SK-N-SH treated with all-trans-retinoic acid at 6 μM for 48 hours (cell line): ENCODE measurements at regions not wholly inside any gene's neighbourhood (a gene's known extent, or its start where the extent isn't known, plus 50 kb on each side); places are given as distances from the start of the nearest gene placed in this dataset.

Experiments used
- ATAC-seq: fragments of 200-7000 bp; cut with Tn5 transposase; 3 replicates; pipeline ENCODE4 v1.9.1; 2020; ENCODE audit warnings: mild to moderate bottlenecking, moderate library complexity
- ARNTL ChIP-seq: fragments of 450-650 bp; formaldehyde crosslinking; IDR thresholded peaks from 2 replicates; pipeline ENCODE4 v1.5.0; 2020; ENCODE audit warnings: low read depth, mild to moderate bottlenecking, moderate library complexity, borderline replicate concordance
- BACH2 ChIP-seq: fragments of 250-450 bp; sonication (Bioruptor Pico); IDR thresholded peaks from 2 replicates; pipeline ENCODE4 v1.9.0; 2021; ENCODE audit warnings: mild to moderate bottlenecking, borderline replicate concordance
- CSDC2 ChIP-seq: fragments of 250-450 bp; sonication (Bioruptor Pico); IDR thresholded peaks from 2 replicates; pipeline ENCODE4 v1.5.0; 2020; ENCODE audit warnings: mild to moderate bottlenecking, moderate library complexity
- GLIS3 ChIP-seq: fragments of 250-450 bp; sonication (Bioruptor Pico); IDR thresholded peaks from 2 replicates; pipeline ENCODE4 v1.5.0; 2020; ENCODE audit warnings: mild to moderate bottlenecking, moderate library complexity
- ISL1 ChIP-seq: fragments of 250-450 bp; sonication (Bioruptor Pico); IDR thresholded peaks from 2 replicates; pipeline ENCODE4 v2.1.2; 2022; ENCODE audit warnings: mild to moderate bottlenecking, moderate library complexity
- OSR1 ChIP-seq: fragments of 250-450 bp; sonication (Bioruptor Pico); IDR thresholded peaks from 2 replicates; pipeline ENCODE4 v1.8.0; 2022; ENCODE audit warnings: moderate library complexity, mild to moderate bottlenecking, inconsistent platforms
- POU6F1 ChIP-seq: fragments of 250-450 bp; sonication (Bioruptor Pico); IDR thresholded peaks from 2 replicates; pipeline ENCODE4 v1.8.0; 2021; ENCODE audit warnings: low read depth, mild to moderate bottlenecking, moderate library complexity, borderline replicate concordance
- PPARA ChIP-seq: fragments of 250-450 bp; sonication (Bioruptor Pico); IDR thresholded peaks from 2 replicates; pipeline ENCODE4 v1.5.0; 2020; ENCODE audit warnings: mild to moderate bottlenecking, borderline replicate concordance
- RARB ChIP-seq: fragments of 250-450 bp; sonication (Bioruptor Pico); IDR thresholded peaks from 2 replicates; pipeline ENCODE4 v1.8.0; 2021; ENCODE audit warnings: mild to moderate bottlenecking, moderate library complexity
- SNAI2 ChIP-seq: fragments of 250-450 bp; sonication (Bioruptor Pico); IDR thresholded peaks from 2 replicates; pipeline ENCODE4 v1.5.0; 2020; ENCODE audit warnings: mild to moderate bottlenecking, moderate library complexity
- TCF4 ChIP-seq: fragments of 250-450 bp; sonication (Bioruptor Pico); IDR thresholded peaks from 2 replicates; pipeline ENCODE4 v1.8.0; 2021; ENCODE audit warnings: mild to moderate bottlenecking, moderate library complexity, borderline replicate concordance
- TOX ChIP-seq: fragments of 250-450 bp; sonication (Bioruptor Pico); IDR thresholded peaks from 2 replicates; pipeline ENCODE4 v1.8.0; 2021; ENCODE audit warnings: mild to moderate bottlenecking, moderate library complexity, borderline replicate concordance
- TSHZ2 ChIP-seq: fragments of 250-450 bp; sonication (Bioruptor Pico); IDR thresholded peaks from 2 replicates; pipeline ENCODE4 v1.5.0; 2020; ENCODE audit warnings: mild to moderate bottlenecking, moderate library complexity
- ZC3H10 ChIP-seq: fragments of 250-450 bp; sonication (Bioruptor Pico); IDR thresholded peaks from 2 replicates; pipeline ENCODE4 v1.5.1; 2021; ENCODE audit warnings: mild to moderate bottlenecking, moderate library complexity
- ZFP30 ChIP-seq: fragments of 450-650 bp; formaldehyde crosslinking; IDR thresholded peaks from 2 replicates; pipeline ENCODE4 v1.5.0; 2022; ENCODE audit warnings: mild to moderate bottlenecking, moderate library complexity
- ZNF565 ChIP-seq: fragments of 450-650 bp; formaldehyde crosslinking; conservative IDR thresholded peaks from 2 replicates; pipeline ENCODE4 v1.5.0; 2020; ENCODE audit warnings: low read depth, mild to moderate bottlenecking, moderate library complexity
- ZNF70 ChIP-seq: fragments of 450-650 bp; formaldehyde crosslinking; IDR thresholded peaks from 2 replicates; pipeline ENCODE4 v1.5.0; 2020; ENCODE audit warnings: mild to moderate bottlenecking, moderate library complexity
- ZNF8 ChIP-seq: fragments of 450-650 bp; formaldehyde crosslinking; IDR thresholded peaks from 2 replicates; pipeline ENCODE4 v1.5.0; 2020; ENCODE audit warnings: mild to moderate bottlenecking, moderate library complexity
- TF ChIP-seq, protein P1 (sequence below): fragments of 250-450 bp; sonication (Bioruptor Pico); IDR thresholded peaks from 2 replicates; pipeline ENCODE4 v1.5.1; 2021; ENCODE audit warnings: mild to moderate bottlenecking, moderate library complexity
- TF ChIP-seq, protein P2 (sequence below): fragments of 250-450 bp; sonication (Bioruptor Pico); IDR thresholded peaks from 2 replicates; pipeline ENCODE4 v1.5.1; 2020; ENCODE audit warnings: low read depth, mild to moderate bottlenecking, moderate library complexity

DNA sequence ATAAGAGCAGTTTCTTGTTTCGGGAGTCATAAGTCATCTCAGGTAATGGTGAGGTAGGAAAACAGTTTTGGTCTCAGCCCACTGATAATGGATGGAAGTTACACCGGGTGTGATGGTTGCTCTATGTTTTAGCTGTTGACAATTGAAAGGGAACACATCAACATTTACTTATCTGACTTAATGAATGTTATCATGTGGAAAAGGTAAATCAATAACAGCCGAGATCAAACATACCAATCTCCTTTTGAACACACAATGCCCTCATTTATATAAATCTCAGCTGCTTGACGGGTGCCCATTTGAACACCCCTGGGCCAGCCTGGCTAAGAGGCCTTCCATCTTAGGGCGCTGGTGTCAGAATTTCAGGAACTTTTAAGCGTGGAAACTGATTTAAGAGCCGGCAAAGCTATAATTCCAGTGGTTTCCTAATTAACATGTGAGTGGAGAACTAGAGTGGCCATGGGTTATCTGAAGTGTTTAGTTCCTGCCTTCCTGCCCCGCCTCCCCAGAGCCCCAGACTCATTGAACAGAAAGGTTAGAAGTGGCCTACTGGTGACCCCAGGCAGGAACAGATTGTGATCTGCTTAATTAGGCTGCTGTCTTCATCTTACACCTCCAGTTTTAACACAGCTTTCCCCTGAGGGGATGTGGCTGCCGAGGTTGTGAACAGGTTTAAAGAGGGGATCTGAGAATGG is 572.7 kb downstream of the FGF9 start:
- ATAC-seq: no peak
- TF ChIP-seq TCF4 (CRISPR knock-in tag): no peak
- no peak for TF ChIP-seq ZNF565 (CRISPR knock-in tag)
- TF ChIP-seq GLIS3 (CRISPR knock-in tag): no peak
- no peak for TF ChIP-seq BACH2
- no peak for TF ChIP-seq ARNTL (CRISPR knock-in tag)
- TF ChIP-seq, protein P1, sequence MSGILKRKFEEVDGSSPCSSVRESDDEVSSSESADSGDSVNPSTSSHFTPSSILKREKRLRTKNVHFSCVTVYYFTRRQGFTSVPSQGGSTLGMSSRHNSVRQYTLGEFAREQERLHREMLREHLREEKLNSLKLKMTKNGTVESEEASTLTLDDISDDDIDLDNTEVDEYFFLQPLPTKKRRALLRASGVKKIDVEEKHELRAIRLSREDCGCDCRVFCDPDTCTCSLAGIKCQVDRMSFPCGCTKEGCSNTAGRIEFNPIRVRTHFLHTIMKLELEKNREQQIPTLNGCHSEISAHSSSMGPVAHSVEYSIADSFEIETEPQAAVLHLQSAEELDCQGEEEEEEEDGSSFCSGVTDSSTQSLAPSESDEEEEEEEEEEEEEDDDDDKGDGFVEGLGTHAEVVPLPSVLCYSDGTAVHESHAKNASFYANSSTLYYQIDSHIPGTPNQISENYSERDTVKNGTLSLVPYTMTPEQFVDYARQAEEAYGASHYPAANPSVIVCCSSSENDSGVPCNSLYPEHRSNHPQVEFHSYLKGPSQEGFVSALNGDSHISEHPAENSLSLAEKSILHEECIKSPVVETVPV: no peak
- TF ChIP-seq TSHZ2: no peak
- no peak for TF ChIP-seq RARB
- TF ChIP-seq CSDC2: no peak
- TF ChIP-seq SNAI2: no peak
- no peak for TF ChIP-seq ZC3H10 (CRISPR knock-in tag)
- no peak for TF ChIP-seq POU6F1
- TF ChIP-seq PPARA (CRISPR knock-in tag): no peak
- TF ChIP-seq ZNF8 (CRISPR knock-in tag): no peak
- no peak for TF ChIP-seq OSR1 (CRISPR knock-in tag)
- no peak for TF ChIP-seq ZFP30 (CRISPR knock-in tag)
- TF ChIP-seq ISL1: no peak
- TF ChIP-seq, all 23 proteins: peak for 0

DNA sequence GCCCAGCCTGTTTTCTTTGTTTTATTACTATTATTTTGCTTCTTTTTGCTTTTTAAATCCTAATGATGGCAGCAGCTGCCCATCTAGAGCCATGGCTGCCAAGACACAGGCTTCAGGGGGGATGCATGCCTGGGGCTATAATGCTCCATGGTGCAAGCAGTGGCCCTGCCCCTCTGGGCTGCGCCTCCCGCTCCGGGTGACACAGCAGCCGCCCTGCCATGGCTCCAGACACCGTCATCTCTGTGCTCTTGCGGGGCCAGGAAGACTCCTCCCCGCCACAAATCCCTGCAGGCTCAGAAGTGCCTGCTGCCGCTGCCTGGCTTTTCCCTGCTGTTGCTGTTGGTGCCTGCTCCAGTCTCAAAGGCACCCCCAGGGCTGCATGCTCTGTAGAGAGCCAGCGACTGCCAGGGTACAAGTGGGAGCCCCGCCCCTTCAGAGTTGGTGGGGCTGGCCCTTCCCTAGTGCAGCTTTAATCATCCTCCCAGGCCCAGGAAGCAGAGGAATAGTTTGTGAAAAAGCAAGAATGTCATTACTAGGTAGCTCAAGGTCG is 581.5 kb downstream of the FGF9 start:
- ATAC-seq: no peak
- TF ChIP-seq SNAI2 (no peak), TCF4 (CRISPR knock-in tag) (no peak), ZC3H10 (CRISPR knock-in tag) (no peak), ZNF565 (CRISPR knock-in tag) (no peak), ZFP30 (CRISPR knock-in tag) (no peak), ZNF70 (CRISPR knock-in tag) (no peak), TSHZ2 (no peak), ZNF8 (CRISPR knock-in tag) (no peak), POU6F1 (no peak), OSR1 (CRISPR knock-in tag) (no peak), RARB (no peak), CSDC2 (no peak), ARNTL (CRISPR knock-in tag) (no peak), PPARA (CRISPR knock-in tag) (no peak), TOX (CRISPR knock-in tag) (no peak)
- TF ChIP-seq, protein P2, sequence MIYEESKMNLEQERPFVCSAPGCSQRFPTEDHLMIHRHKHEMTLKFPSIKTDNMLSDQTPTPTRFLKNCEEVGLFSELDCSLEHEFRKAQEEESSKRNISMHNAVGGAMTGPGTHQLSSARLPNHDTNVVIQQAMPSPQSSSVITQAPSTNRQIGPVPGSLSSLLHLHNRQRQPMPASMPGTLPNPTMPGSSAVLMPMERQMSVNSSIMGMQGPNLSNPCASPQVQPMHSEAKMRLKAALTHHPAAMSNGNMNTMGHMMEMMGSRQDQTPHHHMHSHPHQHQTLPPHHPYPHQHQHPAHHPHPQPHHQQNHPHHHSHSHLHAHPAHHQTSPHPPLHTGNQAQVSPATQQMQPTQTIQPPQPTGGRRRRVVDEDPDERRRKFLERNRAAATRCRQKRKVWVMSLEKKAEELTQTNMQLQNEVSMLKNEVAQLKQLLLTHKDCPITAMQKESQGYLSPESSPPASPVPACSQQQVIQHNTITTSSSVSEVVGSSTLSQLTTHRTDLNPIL (CRISPR knock-in tag): no peak
